Left colon (tissue), 2 donors: ENCODE measurements at regions not wholly inside any gene's neighbourhood (a gene's known extent, or its start where the extent isn't known, plus 50 kb on each side); places are given as distances from the start of the nearest gene placed in this dataset.

Experiments
- ATAC-seq: fragments of 200-7000 bp; cut with Tn5 transposase; one replicate; pipeline ENCODE4 v1.9.1; 2020; ENCODE audit warnings: mild to moderate bottlenecking, moderate library complexity
- DNase-seq, 2 donors: peaks; one replicate each; pipeline ENCODE4 v3.0.0-alpha.2; 2020
- intact Hi-C, 2 donors: fragments of 100-400 bp; cut with DNase I in 1 of 2; cut with micrococcal nuclease in 1 of 2; formaldehyde crosslinking; loops; one replicate each; pipeline versions ENCODE4 v1.11.2 to v1.14.0; 2022; cut with DNase I, micrococcal nuclease
- donor health status: DM: no; HTN: no; CAD: no.
- donor health status: DM: yes; HTN: yes; CAD: no.

- no peak for DNase-seq
- ATAC-seq, result no peak
- intact Hi-C loops, result no loop called here
Measured at GRCh38 chr2:18503376-18504228, 56.9 kb downstream of the RDH14 start.

- intact Hi-C loops, result no loop called here
- DNase-seq (no peak), ATAC-seq (no peak)
Measured at GRCh38 chr2:18502142-18502541, 58.3 kb downstream of the RDH14 start.

GRCh38 chr2:18501729-18502128, 58.7 kb downstream of the RDH14 start:
- intact Hi-C loops, result no loop called here
- no peak for ATAC-seq
- no peak for DNase-seq

GRCh38 chr2:18501156-18501555, 59.3 kb downstream of the RDH14 start:
- ATAC-seq, result no peak
- intact Hi-C loops, result no loop called here
- no peak for DNase-seq

- no peak for ATAC-seq
- intact Hi-C loops, result no loop called here
Measured at GRCh38 chr2:18500333-18500732, 60.1 kb downstream of the RDH14 start.

GRCh38 chr2:18498531-18498930, 61.9 kb downstream of the RDH14 start:
- intact Hi-C loops, result no loop called here
- DNase-seq, result no peak
- no peak for ATAC-seq

More at GRCh38 chr2:18500333-18500732, 60.1 kb downstream of the RDH14 start:
- no peak for DNase-seq

GRCh38 chr2:18496516-18496915, 63.9 kb downstream of the RDH14 start:
- no peak for DNase-seq
- intact Hi-C loops, result no loop called here
- ATAC-seq, result no peak

GRCh38 chr2:18495058-18495457, 65.4 kb downstream of the RDH14 start:
- DNase-seq, result no peak
- no peak for ATAC-seq
- intact Hi-C loops, result no loop called here

- DNase-seq, result no peak
- no peak for ATAC-seq
- intact Hi-C loops, result no loop called here
Measured at GRCh38 chr2:18492721-18493120, 67.7 kb downstream of the RDH14 start.

- ATAC-seq (no peak), DNase-seq (no peak)
- intact Hi-C loops, result no loop called here
Measured at GRCh38 chr2:18491577-18491976, 68.9 kb downstream of the RDH14 start.

- no peak for ATAC-seq
- intact Hi-C loops, result no loop called here
- no peak for DNase-seq
Measured at GRCh38 chr2:18490901-18491300, 69.6 kb downstream of the RDH14 start.

- intact Hi-C loops, result no loop called here
- no peak for ATAC-seq
- no peak for DNase-seq
Measured at GRCh38 chr2:18487106-18487913, 73.1 kb downstream of the RDH14 start.

- ATAC-seq (no peak), DNase-seq (no peak)
- intact Hi-C loops, result no loop called here
Measured at GRCh38 chr2:18484625-18485024, 75.8 kb downstream of the RDH14 start.

GRCh38 chr2:18483896-18484295, 76.6 kb downstream of the RDH14 start:
- intact Hi-C loops, result no loop called here
- ATAC-seq (no peak), DNase-seq (no peak)

GRCh38 chr2:18482666-18483065, 77.8 kb downstream of the RDH14 start:
- DNase-seq (no peak), ATAC-seq (no peak)
- intact Hi-C loops, result no loop called here

GRCh38 chr2:18479947-18480369, 80.5 kb downstream of the RDH14 start:
- no peak for DNase-seq
- no peak for ATAC-seq

GRCh38 chr2:18477293-18477692, 83.2 kb downstream of the RDH14 start:
- intact Hi-C loops, result no loop called here
- DNase-seq, result no peak
- ATAC-seq, result peak; percentile 62

More at GRCh38 chr2:18479947-18480369, 80.5 kb downstream of the RDH14 start:
- intact Hi-C loops, result no loop called here

- DNase-seq (no peak), ATAC-seq (no peak)
- intact Hi-C loops, result no loop called here
Measured at GRCh38 chr2:18476484-18476883, 84.0 kb downstream of the RDH14 start.

- ATAC-seq, result no peak
- no peak for DNase-seq
- intact Hi-C loops, result no loop called here
Measured at GRCh38 chr2:18475884-18476283, 84.6 kb downstream of the RDH14 start.

- intact Hi-C loops, result no loop called here
- ATAC-seq (no peak), DNase-seq (no peak)
Measured at GRCh38 chr2:18474700-18475099, 85.8 kb downstream of the RDH14 start.
